ENCODE measurements at regions not wholly inside any gene's neighbourhood (a gene's known extent, or its start where the extent isn't known, plus 50 kb on each side); places are given as distances from the start of the nearest gene placed in this dataset.

DNA sequence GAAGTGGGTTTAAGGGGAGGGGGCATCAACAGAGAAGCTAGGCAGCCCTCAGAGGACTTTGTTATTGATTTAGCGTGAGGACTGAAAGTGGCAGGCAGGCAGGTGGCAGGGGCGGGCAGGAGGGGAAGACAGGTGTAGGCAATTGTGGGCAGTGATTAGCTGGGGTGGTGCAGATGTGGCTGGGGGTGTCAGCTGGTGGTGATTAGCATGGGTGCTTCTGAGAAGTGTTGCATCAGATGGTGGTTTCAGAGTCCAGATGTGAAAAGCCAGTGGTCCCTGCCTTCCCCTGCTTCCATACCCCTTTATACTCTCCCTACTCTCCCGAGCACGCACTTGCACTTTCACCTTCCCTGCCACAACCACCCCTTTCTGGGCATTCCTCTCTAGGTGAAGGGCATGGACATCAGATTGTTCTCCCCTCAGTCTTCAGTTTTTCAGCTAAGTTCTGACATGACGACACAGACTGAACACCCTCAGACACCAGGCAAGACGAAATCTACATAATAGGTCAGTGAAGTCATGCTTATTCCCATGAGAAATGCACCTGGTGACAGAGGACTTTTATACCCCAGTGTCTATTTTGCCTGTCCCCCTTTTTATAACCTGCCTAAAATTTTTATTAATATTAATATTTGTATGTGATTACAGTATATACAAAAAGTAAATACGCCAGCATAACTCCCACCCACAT, 435.7 kb upstream of the CADM1 start:
- TF ChIP-seq CTCF (IDR thresholded peaks at IDR 0.05; ENCODE audit: low read depth, low read length, missing control alignments): no peak
- no peak for DNase-seq (ENCODE audit: low read depth)
- in situ Hi-C loops (cut with HindIII; ENCODE audit: low sequenced_read_pairs): no loop called here
- H3K4me3 ChIP-seq (ENCODE audit: low read depth, low read length): no peak overlapping the region

DNA sequence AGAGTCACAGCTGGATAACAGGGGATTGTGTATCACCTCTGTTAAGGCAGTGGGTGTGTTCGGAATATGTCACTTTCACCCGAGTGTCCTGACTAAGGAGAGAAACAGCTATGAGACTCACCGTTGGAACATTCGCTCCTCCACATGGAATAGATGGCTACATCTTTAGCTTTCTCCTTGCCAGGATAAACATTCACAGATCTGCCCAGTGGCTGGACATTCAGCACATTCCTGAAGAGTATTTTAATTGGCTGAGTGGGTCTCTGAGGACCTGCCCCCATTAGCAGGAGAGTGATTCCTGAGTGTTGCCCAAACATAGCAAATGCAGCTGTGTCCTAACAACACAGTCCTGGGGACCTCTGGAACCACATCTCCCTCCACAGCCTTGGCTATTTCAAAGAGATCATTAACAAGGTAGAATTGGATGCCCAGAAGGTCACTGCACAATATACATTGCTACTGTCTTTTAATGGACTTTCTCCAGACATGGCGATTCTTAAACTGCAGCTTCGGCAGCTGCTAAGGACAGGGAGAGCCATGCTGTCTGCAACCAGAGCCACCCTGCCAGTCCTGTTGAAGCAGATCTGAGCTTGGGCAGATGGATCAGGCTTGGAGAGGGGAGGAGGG, 435.0 kb upstream of the CADM1 start:
- no peak overlapping the region for H3K4me3 ChIP-seq (ENCODE audit: low read depth, low read length)
- TF ChIP-seq CTCF (IDR thresholded peaks at IDR 0.05; ENCODE audit: low read depth, low read length, missing control alignments): no peak
- peak; percentile 33 for DNase-seq (ENCODE audit: low read depth)
- in situ Hi-C loops (cut with HindIII; ENCODE audit: low sequenced_read_pairs): no loop called here

DNA sequence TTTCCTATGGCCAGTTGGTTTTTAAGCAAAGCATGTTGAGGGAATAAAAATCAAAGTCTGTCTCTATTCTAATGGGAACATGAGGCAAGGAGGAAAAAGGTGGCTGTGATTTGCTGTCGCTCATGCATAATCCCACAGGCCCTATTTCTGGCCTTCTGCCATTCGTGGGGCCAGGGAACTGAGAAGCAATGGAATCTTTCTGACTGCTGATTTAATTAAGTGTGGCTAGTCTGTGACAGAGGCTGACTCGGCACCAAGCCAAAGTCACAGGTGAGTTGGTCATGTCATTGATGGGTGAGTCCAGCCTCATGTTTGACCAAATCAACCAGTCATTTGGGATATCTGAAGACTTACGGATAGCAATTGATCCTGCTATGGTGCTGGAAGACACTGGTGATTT, 429.3 kb upstream of the CADM1 start:
- no peak for TF ChIP-seq CTCF (IDR thresholded peaks at IDR 0.05; ENCODE audit: low read depth, low read length, missing control alignments)
- in situ Hi-C loops (cut with HindIII; ENCODE audit: low sequenced_read_pairs): no loop called here
- no peak for DNase-seq (ENCODE audit: low read depth)
- no peak overlapping the region for H3K4me3 ChIP-seq (ENCODE audit: low read depth, low read length)

DNA sequence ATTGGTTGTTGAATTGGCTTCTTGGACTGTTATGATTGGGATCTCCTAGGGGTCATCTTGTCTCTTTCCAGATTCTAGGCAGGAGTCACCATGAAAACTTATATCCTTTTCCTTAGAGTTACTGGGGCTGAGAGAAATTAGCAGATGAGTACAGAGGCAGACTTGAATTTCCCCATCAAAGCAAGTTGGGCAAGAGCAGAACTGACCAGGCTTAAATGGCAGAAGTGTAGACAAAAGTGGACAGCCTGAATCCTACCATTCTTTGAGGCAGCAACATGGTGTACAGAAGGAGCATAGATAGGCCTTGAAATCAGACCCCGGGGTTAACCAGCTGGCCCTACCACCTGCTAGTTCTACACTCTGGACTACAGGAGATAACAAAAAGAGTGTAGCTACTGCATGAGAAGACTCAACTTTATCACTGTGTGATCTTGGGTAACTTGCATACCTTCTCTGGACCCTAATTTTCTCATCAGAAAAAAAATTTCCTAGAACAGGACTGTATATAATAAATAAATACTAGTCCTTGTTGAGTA, 427.4 kb upstream of the CADM1 start:
- TF ChIP-seq CTCF (IDR thresholded peaks at IDR 0.05; ENCODE audit: low read depth, low read length, missing control alignments): no peak
- in situ Hi-C loops (cut with HindIII; ENCODE audit: low sequenced_read_pairs): no loop called here
- DNase-seq (ENCODE audit: low read depth): no peak
- no peak overlapping the region for H3K4me3 ChIP-seq (ENCODE audit: low read depth, low read length)

DNA sequence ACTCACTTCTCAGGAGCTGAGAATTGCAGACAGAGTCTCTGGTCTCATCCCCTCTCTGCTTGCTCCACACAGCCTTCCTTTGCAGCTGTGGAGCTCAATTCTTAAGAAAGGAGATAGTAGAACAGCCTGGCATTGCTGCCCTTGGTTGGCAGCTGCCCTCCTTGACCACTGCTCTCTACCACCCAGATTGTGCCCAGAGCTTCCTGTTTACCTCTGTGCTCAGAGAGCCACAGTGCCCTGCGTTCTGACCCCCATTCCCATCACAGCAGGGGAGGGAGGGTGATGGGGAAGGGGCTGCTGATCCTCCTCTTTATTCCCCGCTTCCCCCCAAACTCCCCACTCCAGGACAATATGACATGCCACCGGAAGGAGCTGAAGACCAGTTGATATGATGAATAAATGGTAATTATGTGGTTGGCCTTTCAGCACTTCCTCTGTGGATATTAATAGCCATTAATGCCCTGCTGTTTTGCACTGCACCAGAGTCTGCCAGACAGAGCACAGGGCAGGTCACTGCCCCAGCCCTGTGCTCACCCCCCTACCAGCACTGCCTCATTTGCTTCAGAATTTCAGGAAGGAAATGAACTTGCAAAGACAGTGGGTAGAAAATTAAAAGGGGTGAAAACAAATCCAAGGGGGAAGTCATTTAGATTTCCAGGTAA, 426.8 kb upstream of the CADM1 start:
- TF ChIP-seq CTCF (IDR thresholded peaks at IDR 0.05; ENCODE audit: low read depth, low read length, missing control alignments): no peak
- H3K4me3 ChIP-seq (ENCODE audit: low read depth, low read length): no peak overlapping the region
- no peak for DNase-seq (ENCODE audit: low read depth)
- in situ Hi-C loops (cut with HindIII; ENCODE audit: low sequenced_read_pairs): no loop called here

- in situ Hi-C loops (cut with HindIII; ENCODE audit: low sequenced_read_pairs): no loop called here
- DNase-seq (ENCODE audit: low read depth): no peak
- no peak for TF ChIP-seq CTCF (IDR thresholded peaks at IDR 0.05; ENCODE audit: low read depth, low read length, missing control alignments)
- H3K4me3 ChIP-seq (ENCODE audit: low read depth, low read length): no peak overlapping the region
These were observed 426.1 kb upstream of the CADM1 start for GRCh38 chr11:115930291-115930690.
